Ovary (tissue), 3 donors: ENCODE measurements at regions not wholly inside any gene's neighbourhood (a gene's known extent, or its start where the extent isn't known, plus 50 kb on each side); places are given as distances from the start of the nearest gene placed in this dataset.

Source experiments
- EP300 ChIP-seq: sonication (generic); formaldehyde crosslinking; IDR thresholded peaks from one replicate; pipeline ENCODE4 v1.6.1; 2017; ENCODE audit warnings: antibody characterized with exemption
- POLR2A ChIP-seq: fragments of 450-650 bp; IDR thresholded peaks from one replicate; pipeline ENCODE4 v1.6.1; 2017; ENCODE audit warnings: antibody characterized with exemption, mild to moderate bottlenecking, moderate library complexity
- TF ChIP-seq, protein P1 (sequence below), 3 donors: fragments of 450-650 bp in 2 of 3; fragments of 200-600 bp in 1 of 3; IDR thresholded peaks; one replicate each; pipeline versions ENCODE4 v1.5.1 to v1.8.0; 2016 to 2022; ENCODE audit warnings: antibody characterized with exemption in 3 of 3, mild to moderate bottlenecking in 1 of 3
- donor health status: DM: no; HTN: no; CAD: no.

DNA sequence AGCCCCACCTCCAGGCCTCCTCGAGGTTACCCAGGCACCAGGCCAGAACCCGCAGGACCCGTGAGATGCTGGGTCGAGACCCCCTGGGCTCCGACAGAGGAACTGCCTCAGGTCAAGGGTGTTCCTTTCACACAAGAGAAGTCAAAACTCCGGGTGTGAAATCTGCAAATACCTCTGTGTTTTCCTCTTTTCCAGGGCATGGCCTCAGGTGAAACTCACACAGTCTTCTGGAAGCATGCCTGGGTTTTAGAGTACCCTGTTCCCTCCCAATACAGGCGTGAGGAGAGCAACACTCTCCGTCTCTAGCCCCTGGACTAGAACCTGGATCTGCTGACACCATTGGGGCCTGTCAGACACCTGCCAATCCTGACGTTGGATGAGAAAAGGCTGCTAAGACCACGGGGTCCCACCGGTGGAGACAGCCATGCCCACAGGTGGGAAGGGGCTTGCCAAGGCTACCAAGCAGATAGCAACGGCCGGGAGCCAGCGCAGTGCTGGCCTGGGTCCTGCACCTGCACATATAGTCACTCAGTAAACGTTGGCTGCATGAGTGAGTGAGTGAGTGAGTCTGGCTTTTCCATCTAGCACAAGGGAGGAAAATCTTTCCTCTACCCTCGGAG is 182.0 kb upstream of the PPP1R26 start:
- TF ChIP-seq, protein P1, sequence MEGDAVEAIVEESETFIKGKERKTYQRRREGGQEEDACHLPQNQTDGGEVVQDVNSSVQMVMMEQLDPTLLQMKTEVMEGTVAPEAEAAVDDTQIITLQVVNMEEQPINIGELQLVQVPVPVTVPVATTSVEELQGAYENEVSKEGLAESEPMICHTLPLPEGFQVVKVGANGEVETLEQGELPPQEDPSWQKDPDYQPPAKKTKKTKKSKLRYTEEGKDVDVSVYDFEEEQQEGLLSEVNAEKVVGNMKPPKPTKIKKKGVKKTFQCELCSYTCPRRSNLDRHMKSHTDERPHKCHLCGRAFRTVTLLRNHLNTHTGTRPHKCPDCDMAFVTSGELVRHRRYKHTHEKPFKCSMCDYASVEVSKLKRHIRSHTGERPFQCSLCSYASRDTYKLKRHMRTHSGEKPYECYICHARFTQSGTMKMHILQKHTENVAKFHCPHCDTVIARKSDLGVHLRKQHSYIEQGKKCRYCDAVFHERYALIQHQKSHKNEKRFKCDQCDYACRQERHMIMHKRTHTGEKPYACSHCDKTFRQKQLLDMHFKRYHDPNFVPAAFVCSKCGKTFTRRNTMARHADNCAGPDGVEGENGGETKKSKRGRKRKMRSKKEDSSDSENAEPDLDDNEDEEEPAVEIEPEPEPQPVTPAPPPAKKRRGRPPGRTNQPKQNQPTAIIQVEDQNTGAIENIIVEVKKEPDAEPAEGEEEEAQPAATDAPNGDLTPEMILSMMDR (IDR thresholded peaks at IDR 0.05), result no peak
- TF ChIP-seq EP300 (no peak), POLR2A (no peak)
